Astrocyte of the hippocampus (primary cell): ENCODE measurements at regions not wholly inside any gene's neighbourhood (a gene's known extent, or its start where the extent isn't known, plus 50 kb on each side); places are given as distances from the start of the nearest gene placed in this dataset.
"Not testable (repeated sequence)": the region's sequence is repeated elsewhere in the genome, so short reads cannot be mapped to it uniquely, and the experiment has no call there.

ENCODE experiments used
- DNase-seq: peaks from one replicate; pipeline ENCODE4 v3.0.0; 2011; ENCODE audit warnings: low read depth, low spot score

GRCh38 chr2:32874931-32875330, 71.8 kb upstream of the LTBP1 start:
- DNase-seq = peak; percentile 61

- DNase-seq = no peak
These were observed 68.9 kb upstream of the LTBP1 start for GRCh38 chr2:32877587-32878510.

DNA sequence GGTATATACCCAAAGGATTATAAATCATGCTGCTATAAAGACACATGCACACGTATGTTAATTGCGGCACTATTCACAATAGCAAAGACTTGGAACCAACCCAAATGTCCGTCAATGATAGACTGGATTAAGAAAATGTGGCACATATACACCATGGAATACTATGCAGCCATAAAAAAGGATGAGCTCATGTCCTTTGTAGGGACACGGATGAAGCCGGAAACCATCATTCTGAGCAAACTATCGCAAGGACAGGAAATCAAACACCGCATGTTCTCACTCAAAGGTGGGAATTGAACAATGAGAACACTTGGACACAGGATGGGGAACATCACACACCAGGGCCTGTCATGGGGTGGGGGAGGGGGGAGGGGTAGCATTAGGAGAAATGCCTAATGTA, 66.8 kb upstream of the LTBP1 start:
- DNase-seq = not testable (repeated sequence)

GRCh38 chr2:32882816-32883810, 63.6 kb upstream of the LTBP1 start:
- peak; percentile 74 for DNase-seq

DNA sequence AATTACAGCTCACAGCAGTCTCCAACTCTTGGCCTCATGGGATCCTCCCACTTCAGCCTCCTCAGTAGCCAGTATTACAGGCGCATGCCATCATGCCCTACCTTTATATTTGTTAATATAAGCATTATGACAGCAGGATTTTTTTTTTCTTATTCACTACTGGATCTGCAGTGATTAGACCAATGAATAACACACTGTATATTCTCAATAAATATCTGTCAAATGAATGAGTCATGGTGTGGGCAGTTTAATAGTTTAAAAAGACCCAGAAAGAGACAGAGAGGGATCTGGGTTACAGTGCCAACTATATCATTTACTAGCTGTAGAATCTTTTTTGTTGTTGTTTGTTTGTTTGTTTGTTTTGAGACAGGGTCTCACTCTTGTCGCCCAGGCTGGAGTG, 62.4 kb upstream of the LTBP1 start:
- no peak for DNase-seq

DNA sequence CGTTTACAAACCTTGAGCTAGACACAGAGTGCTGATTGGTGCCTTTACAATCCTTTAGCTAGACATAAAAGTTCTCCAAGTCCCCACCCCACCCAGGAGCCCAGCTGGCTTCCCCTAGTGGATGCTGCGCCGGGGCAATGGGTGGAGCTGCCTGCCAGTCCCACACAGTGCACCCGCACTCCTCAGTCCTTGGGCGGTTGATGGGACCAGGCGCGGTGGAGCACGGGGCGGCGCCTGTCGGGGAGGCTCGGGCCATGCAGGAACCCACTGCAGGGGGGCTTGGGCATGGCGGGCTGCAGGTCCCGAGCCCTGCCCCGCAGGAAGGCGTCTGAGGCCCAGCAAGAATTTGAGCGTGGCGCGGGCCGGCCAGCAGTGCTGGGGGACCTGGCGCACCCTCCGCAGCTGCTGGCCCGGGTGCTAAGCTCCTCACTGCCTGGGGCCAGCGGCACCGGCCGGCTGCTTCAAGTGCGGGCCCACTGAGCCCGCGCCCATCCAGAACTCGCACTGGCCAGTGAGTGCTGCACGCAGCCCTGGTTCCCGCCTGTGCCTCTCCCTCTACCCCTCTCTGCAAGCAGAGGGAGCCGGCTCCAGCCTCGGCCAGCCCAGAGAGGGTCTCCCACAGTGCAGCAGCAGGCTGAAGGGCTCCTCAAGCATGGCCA, 60.2 kb upstream of the LTBP1 start:
- DNase-seq = not testable (repeated sequence)

- DNase-seq = no peak
These were observed 59.6 kb upstream of the LTBP1 start for GRCh38 chr2:32887125-32887524.

GRCh38 chr2:32894119-32894728, 52.5 kb upstream of the LTBP1 start:
- DNase-seq = no peak

GRCh38 chr2:32895424-32895823, 51.3 kb upstream of the LTBP1 start:
- no peak for DNase-seq
